Progenitor cell of endocrine pancreas (in vitro differentiated cells): ENCODE measurements at regions not wholly inside any gene's neighbourhood (a gene's known extent, or its start where the extent isn't known, plus 50 kb on each side); places are given as distances from the start of the nearest gene placed in this dataset.

Experiments used
- DNase-seq: peaks from one replicate; pipeline ENCODE4 v3.0.0; 2021; ENCODE audit warnings: low spot score; ENCODE audit not compliant: unreplicated experiment
- H3K27ac Mint-ChIP-seq: 2 replicates; pipeline ENCODE4 v1.8.0; 2021; ENCODE audit warnings: mild to moderate bottlenecking, moderate library complexity, mixed read lengths
- H3K27me3 Mint-ChIP-seq: 2 replicates; pipeline ENCODE4 v1.8.0; 2021; ENCODE audit warnings: mixed read lengths
- H3K36me3 Mint-ChIP-seq: 2 replicates; pipeline ENCODE4 v1.8.0; 2022; ENCODE audit warnings: mixed read lengths; ENCODE audit not compliant: insufficient read depth
- H3K4me1 Mint-ChIP-seq: 2 replicates; pipeline ENCODE4 v1.8.0; 2021; ENCODE audit warnings: low read depth, mixed read lengths
- H3K4me3 Mint-ChIP-seq: 2 replicates; pipeline ENCODE4 v1.8.0; 2021; ENCODE audit warnings: low read depth, mild to moderate bottlenecking, moderate library complexity, mixed read lengths
- H3K9me3 Mint-ChIP-seq: 2 replicates; pipeline ENCODE4 v1.8.0; 2021; ENCODE audit warnings: low read depth, mixed read lengths
- CTCF ChIP-seq: fragments of 200-600 bp; sonication (generic); IDR thresholded peaks from one replicate; pipeline ENCODE4 v1.5.0; 2021; ENCODE audit warnings: antibody characterized with exemption, mild to moderate bottlenecking; ENCODE audit not compliant: unreplicated experiment

GRCh38 chr22:44399906-44400762 is 87.4 kb upstream of the SHISAL1 start:
- no peak overlapping the region for H3K27ac Mint-ChIP-seq
- H3K27me3 Mint-ChIP-seq = peaks cover 26% of the 10 kb centered on the region
- H3K9me3 Mint-ChIP-seq = no peaks in the 10 kb centered on the region
- DNase-seq = peak; percentile 6
- H3K36me3 Mint-ChIP-seq = no peaks in the 10 kb centered on the region
- no peak for TF ChIP-seq CTCF
- peaks cover 3% of the 10 kb centered on the region for H3K4me1 Mint-ChIP-seq
- H3K4me3 Mint-ChIP-seq = no peak overlapping the region

GRCh38 chr22:44398856-44399837 is 86.4 kb upstream of the SHISAL1 start:
- Mint-ChIP-seq H3K4me3 (no peak overlapping the region), H3K9me3 (no peaks in the 10 kb centered on the region), H3K4me1 (peaks cover 3% of the 10 kb centered on the region), H3K27ac (no peak overlapping the region), H3K27me3 (peaks cover 26% of the 10 kb centered on the region), H3K36me3 (no peaks in the 10 kb centered on the region)
- no peak for TF ChIP-seq CTCF
- peak; percentile 2 for DNase-seq

- no peak overlapping the region for H3K4me3 Mint-ChIP-seq
- no peaks in the 10 kb centered on the region for H3K9me3 Mint-ChIP-seq
- no peak for TF ChIP-seq CTCF
- H3K27me3 Mint-ChIP-seq = peaks cover 25% of the 10 kb centered on the region
- no peak overlapping the region for H3K27ac Mint-ChIP-seq
- no peaks in the 10 kb centered on the region for H3K36me3 Mint-ChIP-seq
- H3K4me1 Mint-ChIP-seq = peaks cover 3% of the 10 kb centered on the region
- DNase-seq = peak; percentile 7
These were observed 84.3 kb upstream of the SHISAL1 start for GRCh38 chr22:44396727-44397722.

GRCh38 chr22:44396021-44396726 is 83.4 kb upstream of the SHISAL1 start:
- Mint-ChIP-seq H3K27me3 (peaks cover 19% of the 10 kb centered on the region), H3K27ac (no peak overlapping the region), H3K4me1 (peaks cover 9% of the 10 kb centered on the region), H3K36me3 (no peaks in the 10 kb centered on the region), H3K9me3 (no peaks in the 10 kb centered on the region), H3K4me3 (no peak overlapping the region)
- TF ChIP-seq CTCF = no peak
- DNase-seq = peak; percentile 3
